ENCODE measurements at regions not wholly inside any gene's neighbourhood (a gene's known extent, or its start where the extent isn't known, plus 50 kb on each side); places are given as distances from the start of the nearest gene placed in this dataset.

- H3K4me3 ChIP-seq (ENCODE audit: low read depth, low read length): no peak overlapping the region
- ChIA-PET CTCF (no interaction called here), POLR2A (no interaction called here)
- DNase-seq (ENCODE audit: low read depth, low spot score): no peak
- no peak for TF ChIP-seq CTCF (IDR thresholded peaks at IDR 0.05; ENCODE audit: insufficient read depth, low read length, missing control alignments)
These were observed 227.5 kb upstream of the FGF13 start for GRCh38 chrX:138939038-138939437.

GRCh38 chrX:138938003-138938402, 226.5 kb upstream of the FGF13 start:
- POLR2A ChIA-PET: no interaction called here
- no peak for TF ChIP-seq CTCF (IDR thresholded peaks at IDR 0.05; ENCODE audit: insufficient read depth, low read length, missing control alignments)
- no peak overlapping the region for H3K4me3 ChIP-seq (ENCODE audit: low read depth, low read length)

GRCh38 chrX:138931212-138931611, 219.7 kb upstream of the FGF13 start:
- no peak for TF ChIP-seq CTCF (IDR thresholded peaks at IDR 0.05; ENCODE audit: insufficient read depth, low read length, missing control alignments)
- CTCF ChIA-PET: no interaction called here
- H3K4me3 ChIP-seq (ENCODE audit: low read depth, low read length): no peak overlapping the region
- no peak for DNase-seq (ENCODE audit: low read depth, low spot score)
- POLR2A ChIA-PET: no interaction called here

More at GRCh38 chrX:138938003-138938402, 226.5 kb upstream of the FGF13 start:
- CTCF ChIA-PET: no interaction called here
- no peak for DNase-seq (ENCODE audit: low read depth, low spot score)

GRCh38 chrX:138930583-138930945, 219.0 kb upstream of the FGF13 start:
- CTCF ChIA-PET: no interaction called here
- TF ChIP-seq CTCF (IDR thresholded peaks at IDR 0.05; ENCODE audit: insufficient read depth, low read length, missing control alignments): no peak
- H3K4me3 ChIP-seq (ENCODE audit: low read depth, low read length): no peak overlapping the region
- POLR2A ChIA-PET: no interaction called here
- no peak for DNase-seq (ENCODE audit: low read depth, low spot score)

GRCh38 chrX:138929926-138930582, 218.5 kb upstream of the FGF13 start:
- no peak overlapping the region for H3K4me3 ChIP-seq (ENCODE audit: low read depth, low read length)
- ChIA-PET POLR2A (no interaction called here), CTCF (no interaction called here)

More at GRCh38 chrX:138929926-138930582, 218.5 kb upstream of the FGF13 start:
- no peak for DNase-seq (ENCODE audit: low read depth, low spot score)
- no peak for TF ChIP-seq CTCF (IDR thresholded peaks at IDR 0.05; ENCODE audit: insufficient read depth, low read length, missing control alignments)
